PC-3 (cell line): ENCODE measurements at regions not wholly inside any gene's neighbourhood (a gene's known extent, or its start where the extent isn't known, plus 50 kb on each side); places are given as distances from the start of the nearest gene placed in this dataset.

Experiments used
- ATAC-seq: fragments of 200-7000 bp; cut with Tn5 transposase; 2 replicates; pipeline ENCODE4 v1.9.1; 2020; ENCODE audit warnings: mild to moderate bottlenecking, moderate library complexity
- BruUV-seq: library from RNA; stranded (reverse); fragments of 400-500 nt; replicated peaks from 2 replicates; lab custom pipeline; 2021; lab: Mats Ljungman, UMichigan
- CTCF ChIA-PET: fragments of 300-600 bp; sonication (Branson Sonifier 250); formaldehyde crosslinking; loops from one replicate; lab custom pipeline; 2022; ENCODE audit warnings: antibody characterized with exemption; lab: Charles Lee
- POLR2A ChIA-PET: fragments of 300-600 bp; sonication (Branson Sonifier 250); formaldehyde crosslinking; loops from one replicate; lab custom pipeline; 2022; ENCODE audit warnings: antibody characterized with exemption; ENCODE audit not compliant: unreplicated experiment; lab: Charles Lee
- DNase-seq: peaks from one replicate; pipeline ENCODE4 v3.0.0-alpha.2; 2015
- H2AFZ ChIP-seq: fragments of 300-600 bp; sonication (generic); 2 replicates; pipeline ENCODE4 v1.6.0; 2016; ENCODE audit warnings: antibody characterized with exemption, low read length
- H3F3A ChIP-seq: fragments of 300-600 bp; sonication (generic); one replicate; pipeline ENCODE4 v1.6.0; 2017; ENCODE audit warnings: antibody characterized with exemption, low read length, control low read depth, mild to moderate bottlenecking; ENCODE audit not compliant: unreplicated experiment
- H3K27ac ChIP-seq: fragments of 300-600 bp; sonication (generic); 2 replicates; pipeline ENCODE4 v1.5.1; 2016; ENCODE audit warnings: mild to moderate bottlenecking, low read length
- H3K27me3 ChIP-seq: fragments of 300-600 bp; sonication (generic); 2 replicates; pipeline ENCODE4 v1.6.1; 2016; ENCODE audit warnings: low read length, mixed read lengths
- H3K36me3 ChIP-seq: fragments of 300-600 bp; sonication (generic); 2 replicates; pipeline ENCODE4 v1.6.1; 2016; ENCODE audit warnings: low read depth, mixed run types, low read length, mixed read lengths
- H3K4me1 ChIP-seq: fragments of 300-600 bp; sonication (generic); 2 replicates; pipeline ENCODE4 v1.5.1; 2016; ENCODE audit warnings: low read length; ENCODE audit not compliant: insufficient read depth
- H3K4me2 ChIP-seq: fragments of 300-600 bp; sonication (generic); 2 replicates; pipeline ENCODE4 v1.6.0; 2016; ENCODE audit warnings: low read length
- H3K4me3 ChIP-seq: fragments of 300-600 bp; sonication (generic); 2 replicates; pipeline ENCODE4 v1.5.1; 2016; ENCODE audit warnings: mild to moderate bottlenecking, low read length, mixed read lengths
- H3K79me2 ChIP-seq: fragments of 300-600 bp; sonication (generic); 2 replicates; pipeline ENCODE4 v1.6.1; 2017; ENCODE audit warnings: low read length, mixed read lengths
- H3K9ac ChIP-seq: fragments of 300-600 bp; sonication (generic); 2 replicates; pipeline ENCODE4 v1.6.0; 2016; ENCODE audit warnings: mild to moderate bottlenecking, low read length
- H3K9me2 ChIP-seq: fragments of 300-600 bp; sonication (generic); replicated peaks from 2 replicates; pipeline ENCODE4 v1.6.1; 2016; ENCODE audit warnings: mixed run types, low read length, mixed read lengths
- H3K9me3 ChIP-seq: fragments of 300-600 bp; sonication (generic); 2 replicates; pipeline ENCODE4 v1.6.1; 2016; ENCODE audit warnings: low read length, mixed read lengths
- H4K20me1 ChIP-seq: fragments of 300-600 bp; sonication (generic); 2 replicates; pipeline ENCODE4 v1.6.1; 2016; ENCODE audit warnings: low read length, mixed read lengths
- CTCF ChIP-seq: fragments of 300-600 bp; sonication (generic); conservative IDR thresholded peaks from 2 replicates; pipeline ENCODE4 v1.5.1; 2017; ENCODE audit warnings: antibody characterized with exemption, low read depth, mild to moderate bottlenecking, low read length
- EZH2 ChIP-seq: fragments of 300-600 bp; sonication (generic); IDR thresholded peaks from one replicate; pipeline ENCODE4 v1.6.1; 2017; ENCODE audit warnings: antibody characterized with exemption, mild to moderate bottlenecking, low read length; ENCODE audit not compliant: unreplicated experiment
- EZH2phosphoT487 ChIP-seq: fragments of 300-600 bp; sonication (generic); IDR thresholded peaks from 2 replicates; pipeline ENCODE4 v1.6.1; 2018; ENCODE audit warnings: mild to moderate bottlenecking, antibody characterized with exemption, low read length, borderline replicate concordance
- intact Hi-C: fragments of 100-400 bp; cut with micrococcal nuclease; formaldehyde crosslinking; loops from 2 replicates; pipeline ENCODE4 v1.9.0; 2023

GRCh38 chr1:242774256-242774655 is 249.8 kb upstream of the PLD5 start:
- Histone ChIP-seq H3F3A (no peaks in the 10 kb centered on the region), H3K36me3 (no peaks in the 10 kb centered on the region), H3K9me3 (no peaks in the 10 kb centered on the region), H3K4me2 (no peak overlapping the region), H4K20me1 (no peaks in the 10 kb centered on the region), H3K9me2 (no peaks in the 10 kb centered on the region), H3K27me3 (peaks cover 17% of the 10 kb centered on the region), H3K27ac (no peak overlapping the region), H3K4me1 (no peaks in the 10 kb centered on the region), H2AFZ (no peak overlapping the region), H3K79me2 (no peaks in the 10 kb centered on the region), H3K9ac (no peak overlapping the region), H3K4me3 (no peak overlapping the region)
- POLR2A ChIA-PET: no interaction called here
- no peak for ATAC-seq
- BruUV-seq: no TSS peak
- DNase-seq: no peak
- CTCF ChIA-PET: no interaction called here
- intact Hi-C loops: no loop called here
- TF ChIP-seq EZH2phosphoT487 (no peak), EZH2 (no peak), CTCF (no peak)

- no peak for TF ChIP-seq CTCF
- H3F3A ChIP-seq: no peaks in the 10 kb centered on the region
- intact Hi-C loops: no loop called here
- H3K27me3 ChIP-seq: peaks cover 12% of the 10 kb centered on the region
- H3K9me2 ChIP-seq: no peaks in the 10 kb centered on the region
- POLR2A ChIA-PET: no interaction called here
- no TSS peak for BruUV-seq
- no peaks in the 10 kb centered on the region for H3K4me1 ChIP-seq
- CTCF ChIA-PET: interaction anchor here (0.7 kb wide), 1 partner anchor 34 kb away, joined by 3 read pairs; no protein-coding TSS in a partner anchor
- ATAC-seq (no peak), DNase-seq (no peak)
- no peaks in the 10 kb centered on the region for H3K36me3 ChIP-seq
- no peak overlapping the region for H3K4me3 ChIP-seq
- H3K9ac ChIP-seq: no peak overlapping the region
- no peak overlapping the region for H3K27ac ChIP-seq
- H2AFZ ChIP-seq: no peak overlapping the region
- no peaks in the 10 kb centered on the region for H4K20me1 ChIP-seq
- H3K4me2 ChIP-seq: no peak overlapping the region
- no peaks in the 10 kb centered on the region for H3K9me3 ChIP-seq
- no peaks in the 10 kb centered on the region for H3K79me2 ChIP-seq
Observed at GRCh38 chr1:242770366-242770765, 245.9 kb upstream of the PLD5 start.

- no peak overlapping the region for H2AFZ ChIP-seq
- CTCF ChIA-PET: no interaction called here
- no peaks in the 10 kb centered on the region for H4K20me1 ChIP-seq
- H3K9me2 ChIP-seq: no peaks in the 10 kb centered on the region
- no peaks in the 10 kb centered on the region for H3K9me3 ChIP-seq
- H3K4me1 ChIP-seq: no peaks in the 10 kb centered on the region
- H3K27me3 ChIP-seq: peaks cover 33% of the 10 kb centered on the region
- no peak for ATAC-seq
- no peak overlapping the region for H3K4me2 ChIP-seq
- POLR2A ChIA-PET: no interaction called here
- no peak overlapping the region for H3K9ac ChIP-seq
- H3K79me2 ChIP-seq: no peaks in the 10 kb centered on the region
- intact Hi-C loops: no loop called here
- BruUV-seq: no TSS peak
- no peak for TF ChIP-seq CTCF
- no peak for TF ChIP-seq EZH2phosphoT487
- TF ChIP-seq EZH2: no peak
- H3K36me3 ChIP-seq: no peaks in the 10 kb centered on the region
- DNase-seq: no peak
- H3K4me3 ChIP-seq: no peak overlapping the region
- no peak overlapping the region for H3K27ac ChIP-seq
- H3F3A ChIP-seq: no peaks in the 10 kb centered on the region
Observed at GRCh38 chr1:242764161-242764560, 239.7 kb upstream of the PLD5 start.
